ENCODE measurements at regions not wholly inside any gene's neighbourhood (a gene's known extent, or its start where the extent isn't known, plus 50 kb on each side); places are given as distances from the start of the nearest gene placed in this dataset.

DNA sequence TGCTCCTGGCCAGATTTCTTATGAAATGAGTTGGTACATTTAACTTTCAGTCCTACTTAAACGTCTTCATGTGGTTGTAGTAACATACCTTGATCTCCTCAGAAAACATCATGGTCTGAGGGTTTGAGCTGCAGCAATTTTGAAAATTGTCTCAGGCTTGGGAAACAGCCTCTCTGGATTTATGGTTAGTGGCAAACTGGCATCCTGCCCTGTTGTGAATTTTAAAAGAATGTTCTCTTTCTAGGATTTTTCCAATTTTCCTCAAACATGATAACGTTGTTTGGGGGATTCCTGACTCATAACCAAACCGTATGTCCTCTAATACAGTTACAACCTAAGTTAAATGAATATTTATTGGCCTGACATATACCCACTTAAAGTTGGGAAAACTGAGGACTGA lies 624.4 kb downstream of the LMO4 start:
- Histone ChIP-seq H3K4me1 (ENCODE audit: control insufficient read depth in 2 of 2, insufficient read depth in 2 of 2, low read length in 2 of 2) (no peaks in the 10 kb centered on the region), H3K27me3 (ENCODE audit: control insufficient read depth in 2 of 2, insufficient read depth in 2 of 2, low read length in 2 of 2) (no peaks in the 10 kb centered on the region), H3K27ac (ENCODE audit: low read depth, low read length) (no peak overlapping the region), H3K9me3 (ENCODE audit: control insufficient read depth in 2 of 3, low read length in 3 of 3) (no peaks in the 10 kb centered on the region), H3K4me3 (ENCODE audit: low read length) (no peak overlapping the region), H3K36me3 (ENCODE audit: control insufficient read depth in 2 of 3, insufficient read depth in 3 of 3, low read length in 3 of 3) (no peaks in the 10 kb centered on the region)
- ATAC-seq = no peak
- Mint-ChIP-seq H3K27me3 (peaks cover 5 to 25% (median 10%) of the 10 kb centered on the region in 5 donors), H3K27ac (no peak overlapping the region), H3K36me3 (no peaks in the 10 kb centered on the region), H3K4me1 (no peaks in the 10 kb centered on the region), H3K9me3 (no peaks in the 10 kb centered on the region), H3K4me3 (no peak overlapping the region)
- intact Hi-C loops (cut with micrococcal nuclease) = loop anchor here (1.0 to 10.0 kb wide), 7 partner anchors 627 to 1571 kb away; no protein-coding TSS in a partner anchor
- POLR2A ChIA-PET = no interaction called here
- no peak for DNase-seq
- CTCF ChIA-PET = interaction anchor here (1.2 to 1.5 kb wide), 3 partner anchors 8 to 661 kb away, joined by 3 to 11 read pairs (median 4); no protein-coding TSS in a partner anchor

DNA sequence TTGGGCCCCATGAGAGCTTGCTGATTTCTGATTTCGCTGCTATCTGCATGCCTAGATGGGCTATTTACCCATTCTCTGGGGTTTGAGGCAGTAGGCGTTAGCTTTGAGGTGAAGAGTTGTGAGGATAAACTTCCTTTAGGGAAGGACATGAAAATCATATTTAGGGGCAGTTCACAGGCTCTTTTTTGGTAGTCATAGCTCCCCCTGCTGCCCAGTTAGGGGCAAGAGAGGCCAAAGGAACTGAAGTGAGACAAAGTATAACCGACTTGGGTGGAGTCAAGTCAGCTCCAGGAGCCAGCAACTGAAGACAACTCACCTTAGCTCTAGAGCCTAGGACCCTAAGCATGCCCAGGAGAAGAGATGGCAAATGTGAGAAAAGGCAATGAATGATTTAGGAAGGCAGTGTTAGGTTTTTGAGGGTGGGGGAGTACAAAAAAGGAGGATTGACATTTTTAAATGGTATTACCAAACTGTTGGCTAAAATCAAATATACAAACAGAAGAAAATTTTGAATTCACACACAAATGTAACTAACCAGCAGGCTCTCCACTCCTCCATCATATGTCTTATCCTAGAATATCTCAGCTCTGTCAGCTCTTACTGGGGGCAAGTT lies 625.2 kb downstream of the LMO4 start:
- H3K4me3 Mint-ChIP-seq = no peak overlapping the region
- CTCF ChIA-PET = interaction anchor here (1.2 to 1.5 kb wide), 3 partner anchors 9 to 661 kb away, joined by 3 to 11 read pairs (median 4); no protein-coding TSS in a partner anchor
- H3K4me3 ChIP-seq (ENCODE audit: low read length) = no peak overlapping the region
- no peaks in the 10 kb centered on the region for H3K9me3 Mint-ChIP-seq
- intact Hi-C loops (cut with micrococcal nuclease) = loop anchor here (1.0 to 10.0 kb wide), 7 partner anchors 628 to 1572 kb away; no protein-coding TSS in a partner anchor
- H3K27me3 ChIP-seq (ENCODE audit: control insufficient read depth in 2 of 2, insufficient read depth in 2 of 2, low read length in 2 of 2) = no peaks in the 10 kb centered on the region
- no peaks in the 10 kb centered on the region for H3K36me3 Mint-ChIP-seq
- no peak overlapping the region for H3K27ac Mint-ChIP-seq
- H3K27me3 Mint-ChIP-seq = peaks cover 4 to 25% (median 8%) of the 10 kb centered on the region in 5 donors
- H3K27ac ChIP-seq (ENCODE audit: low read depth, low read length) = no peak overlapping the region
- POLR2A ChIA-PET = interaction anchor here (0.9 kb wide), 1 partner anchor 628 kb away, joined by 3 read pairs; no protein-coding TSS in a partner anchor
- H3K4me1 Mint-ChIP-seq = no peaks in the 10 kb centered on the region
- DNase-seq (peak; percentile 7 to 54 (median 36)), ATAC-seq (peak; percentile 70)
- H3K36me3 ChIP-seq (ENCODE audit: control insufficient read depth in 2 of 3, insufficient read depth in 3 of 3, low read length in 3 of 3) = no peaks in the 10 kb centered on the region
- no peaks in the 10 kb centered on the region for H3K4me1 ChIP-seq (ENCODE audit: control insufficient read depth in 2 of 2, insufficient read depth in 2 of 2, low read length in 2 of 2)
- H3K9me3 ChIP-seq (ENCODE audit: control insufficient read depth in 2 of 3, low read length in 3 of 3) = no peaks in the 10 kb centered on the region

GRCh38 chr1:87955038-87955437 lies 626.4 kb downstream of the LMO4 start:
- H3K27ac ChIP-seq (ENCODE audit: low read depth, low read length) = no peak overlapping the region
- Mint-ChIP-seq H3K9me3 (no peaks in the 10 kb centered on the region), H3K4me1 (no peaks in the 10 kb centered on the region), H3K36me3 (no peaks in the 10 kb centered on the region), H3K4me3 (no peak overlapping the region), H3K27ac (no peak overlapping the region), H3K27me3 (peaks cover 0 to 23% (median 7%) of the 10 kb centered on the region in 5 donors)
- no peaks in the 10 kb centered on the region for H3K9me3 ChIP-seq (ENCODE audit: control insufficient read depth in 2 of 3, low read length in 3 of 3)
- CTCF ChIA-PET = interaction anchor here (0.6 kb wide), 2 partner anchors 8 to 22 kb away, joined by 3 to 7 read pairs; no protein-coding TSS in a partner anchor
- no peak for DNase-seq
- POLR2A ChIA-PET = no interaction called here
- intact Hi-C loops (cut with micrococcal nuclease) = loop anchor here in 1 of 2 donors (10.0 kb wide), 1 partner anchor 640 kb away; no protein-coding TSS in a partner anchor
- H3K27me3 ChIP-seq (ENCODE audit: control insufficient read depth in 2 of 2, insufficient read depth in 2 of 2, low read length in 2 of 2) = no peaks in the 10 kb centered on the region
- H3K4me1 ChIP-seq (ENCODE audit: control insufficient read depth in 2 of 2, insufficient read depth in 2 of 2, low read length in 2 of 2) = no peaks in the 10 kb centered on the region
- H3K36me3 ChIP-seq (ENCODE audit: control insufficient read depth in 2 of 3, insufficient read depth in 3 of 3, low read length in 3 of 3) = no peaks in the 10 kb centered on the region
- ATAC-seq = no peak
- no peak overlapping the region for H3K4me3 ChIP-seq (ENCODE audit: low read length)

DNA sequence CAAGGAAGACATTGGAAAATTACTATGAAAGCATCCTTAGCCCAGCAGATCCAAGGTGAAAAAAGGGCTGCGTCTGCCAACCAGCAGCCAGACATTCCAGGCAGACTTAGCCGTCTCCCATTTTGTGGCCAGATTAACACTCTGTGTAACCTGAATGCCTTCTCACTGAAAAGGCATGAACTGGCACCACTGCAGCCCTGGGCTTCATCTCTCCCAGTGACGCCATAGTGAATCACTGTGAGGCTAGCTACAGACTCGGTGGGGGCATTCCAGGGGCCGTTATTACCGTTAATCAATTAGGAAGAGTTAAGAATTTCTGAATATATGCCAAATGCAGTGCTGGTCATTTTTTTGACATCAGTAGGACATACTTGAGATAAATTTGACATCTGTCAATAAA lies 627.4 kb downstream of the LMO4 start:
- H3K4me1 ChIP-seq (ENCODE audit: control insufficient read depth in 2 of 2, insufficient read depth in 2 of 2, low read length in 2 of 2) = no peaks in the 10 kb centered on the region
- Mint-ChIP-seq H3K4me3 (no peak overlapping the region), H3K27me3 (peaks cover 0 to 18% (median 7%) of the 10 kb centered on the region in 5 donors), H3K36me3 (no peaks in the 10 kb centered on the region), H3K9me3 (no peaks in the 10 kb centered on the region), H3K4me1 (no peaks in the 10 kb centered on the region), H3K27ac (no peak overlapping the region)
- CTCF ChIA-PET = no interaction called here
- H3K27me3 ChIP-seq (ENCODE audit: control insufficient read depth in 2 of 2, insufficient read depth in 2 of 2, low read length in 2 of 2) = no peaks in the 10 kb centered on the region
- POLR2A ChIA-PET = no interaction called here
- H3K36me3 ChIP-seq (ENCODE audit: control insufficient read depth in 2 of 3, insufficient read depth in 3 of 3, low read length in 3 of 3) = no peaks in the 10 kb centered on the region
- intact Hi-C loops (cut with micrococcal nuclease) = loop anchor here in 1 of 2 donors (10.0 kb wide), 1 partner anchor 639 kb away; no protein-coding TSS in a partner anchor
- H3K27ac ChIP-seq (ENCODE audit: low read depth, low read length) = no peak overlapping the region
- no peaks in the 10 kb centered on the region for H3K9me3 ChIP-seq (ENCODE audit: control insufficient read depth in 2 of 3, low read length in 3 of 3)
- no peak for DNase-seq
- H3K4me3 ChIP-seq (ENCODE audit: low read length) = no peak overlapping the region
- ATAC-seq = no peak

DNA sequence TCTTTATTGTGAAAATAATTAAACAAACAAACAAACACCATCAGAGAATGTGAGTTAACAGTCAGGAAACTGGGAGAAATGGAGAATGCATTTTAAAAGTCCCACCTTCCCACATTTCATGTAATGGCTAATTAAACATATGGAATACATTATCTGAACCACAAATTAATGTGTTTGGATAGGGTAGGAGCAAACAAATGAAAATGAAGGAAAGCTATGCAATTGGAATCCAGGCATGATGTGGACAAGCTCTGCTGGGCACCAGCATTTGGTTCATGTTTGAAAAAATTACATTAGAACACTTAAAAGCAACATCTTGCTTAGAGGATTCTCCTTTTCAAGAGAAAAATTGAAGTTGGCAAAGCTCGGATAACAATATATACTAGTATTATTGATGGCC lies 628.1 kb downstream of the LMO4 start:
- Mint-ChIP-seq H3K9me3 (no peaks in the 10 kb centered on the region), H3K4me1 (no peaks in the 10 kb centered on the region), H3K36me3 (no peaks in the 10 kb centered on the region), H3K27ac (no peak overlapping the region), H3K27me3 (peaks cover 0 to 18% (median 7%) of the 10 kb centered on the region in 5 donors), H3K4me3 (no peak overlapping the region)
- ATAC-seq = no peak
- no peaks in the 10 kb centered on the region for H3K36me3 ChIP-seq (ENCODE audit: control insufficient read depth in 2 of 3, insufficient read depth in 3 of 3, low read length in 3 of 3)
- no peaks in the 10 kb centered on the region for H3K9me3 ChIP-seq (ENCODE audit: control insufficient read depth in 2 of 3, low read length in 3 of 3)
- ChIA-PET POLR2A (no interaction called here), CTCF (interaction anchor here (0.6 kb wide), 1 partner anchor 12 kb away, joined by 3 read pairs; no protein-coding TSS in a partner anchor)
- no peak overlapping the region for H3K4me3 ChIP-seq (ENCODE audit: low read length)
- DNase-seq = no peak
- no peak overlapping the region for H3K27ac ChIP-seq (ENCODE audit: low read depth, low read length)
- intact Hi-C loops (cut with micrococcal nuclease) = loop anchor here in 1 of 2 donors (10.0 kb wide), 1 partner anchor 638 kb away; no protein-coding TSS in a partner anchor
- no peaks in the 10 kb centered on the region for H3K27me3 ChIP-seq (ENCODE audit: control insufficient read depth in 2 of 2, insufficient read depth in 2 of 2, low read length in 2 of 2)
- H3K4me1 ChIP-seq (ENCODE audit: control insufficient read depth in 2 of 2, insufficient read depth in 2 of 2, low read length in 2 of 2) = no peaks in the 10 kb centered on the region

GRCh38 chr1:87957331-87957730 lies 628.7 kb downstream of the LMO4 start:
- Histone ChIP-seq H3K9me3 (ENCODE audit: control insufficient read depth in 2 of 3, low read length in 3 of 3) (no peaks in the 10 kb centered on the region), H3K4me3 (ENCODE audit: low read length) (no peak overlapping the region), H3K27ac (ENCODE audit: low read depth, low read length) (no peak overlapping the region), H3K27me3 (ENCODE audit: control insufficient read depth in 2 of 2, insufficient read depth in 2 of 2, low read length in 2 of 2) (no peaks in the 10 kb centered on the region), H3K4me1 (ENCODE audit: control insufficient read depth in 2 of 2, insufficient read depth in 2 of 2, low read length in 2 of 2) (no peaks in the 10 kb centered on the region), H3K36me3 (ENCODE audit: control insufficient read depth in 2 of 3, insufficient read depth in 3 of 3, low read length in 3 of 3) (no peaks in the 10 kb centered on the region)
- Mint-ChIP-seq H3K4me1 (no peaks in the 10 kb centered on the region), H3K36me3 (no peaks in the 10 kb centered on the region), H3K27ac (no peak overlapping the region), H3K4me3 (no peak overlapping the region), H3K27me3 (peaks cover under 1 to 18% (median 7%) of the 10 kb centered on the region in 5 donors), H3K9me3 (no peaks in the 10 kb centered on the region)
- intact Hi-C loops (cut with micrococcal nuclease) = loop anchor here in 1 of 2 donors (10.0 kb wide), 1 partner anchor 637 kb away; no protein-coding TSS in a partner anchor
- CTCF ChIA-PET = no interaction called here
- DNase-seq = no peak
- POLR2A ChIA-PET = no interaction called here
- no peak for ATAC-seq

- no peak overlapping the region for H3K27ac ChIP-seq (ENCODE audit: low read depth, low read length)
- intact Hi-C loops (cut with micrococcal nuclease) = loop anchor here in 1 of 2 donors (10.0 kb wide), 1 partner anchor 637 kb away; no protein-coding TSS in a partner anchor
- ChIA-PET CTCF (no interaction called here), POLR2A (no interaction called here)
- H3K4me1 ChIP-seq (ENCODE audit: control insufficient read depth in 2 of 2, insufficient read depth in 2 of 2, low read length in 2 of 2) = no peaks in the 10 kb centered on the region
- no peaks in the 10 kb centered on the region for H3K36me3 ChIP-seq (ENCODE audit: control insufficient read depth in 2 of 3, insufficient read depth in 3 of 3, low read length in 3 of 3)
- no peaks in the 10 kb centered on the region for H3K4me1 Mint-ChIP-seq
- H3K4me3 Mint-ChIP-seq = no peak overlapping the region
- H3K4me3 ChIP-seq (ENCODE audit: low read length) = no peak overlapping the region
- H3K27me3 ChIP-seq (ENCODE audit: control insufficient read depth in 2 of 2, insufficient read depth in 2 of 2, low read length in 2 of 2) = no peaks in the 10 kb centered on the region
- no peak overlapping the region for H3K27ac Mint-ChIP-seq
- peaks cover 3 to 18% (median 7%) of the 10 kb centered on the region in 5 donors for H3K27me3 Mint-ChIP-seq
- DNase-seq = no peak
- no peaks in the 10 kb centered on the region for H3K9me3 ChIP-seq (ENCODE audit: control insufficient read depth in 2 of 3, low read length in 3 of 3)
- ATAC-seq = no peak
- H3K36me3 Mint-ChIP-seq = no peaks in the 10 kb centered on the region
- H3K9me3 Mint-ChIP-seq = no peaks in the 10 kb centered on the region
Observed at GRCh38 chr1:87958201-87958600, 629.5 kb downstream of the LMO4 start.
